A549 (cell line): ENCODE measurements at regions not wholly inside any gene's neighbourhood (a gene's known extent, or its start where the extent isn't known, plus 50 kb on each side); places are given as distances from the start of the nearest gene placed in this dataset.

Source experiments
- ATAC-seq, 2 experiments: fragments of 200-7000 bp in 1 of 2; fragments of >200 bp in 1 of 2; cut with Nextera tagmentation in 1 of 2; cut with Tn5 transposase in 1 of 2; 3 replicates each; pipeline versions ENCODE4 v1.8.0 to v1.9.1; 2018 to 2020; ENCODE audit warnings: mild to moderate bottlenecking in 1 of 2, moderate library complexity in 1 of 2
- CTCF ChIA-PET: fragments of 300-600 bp; sonication (Branson Sonifier 250); formaldehyde crosslinking; extraction: SDS; loops from one replicate; lab custom pipeline; 2021; ENCODE audit warnings: antibody characterized with exemption, inconsistent platforms; lab: Yijun Ruan, JAX
- POLR2A ChIA-PET: fragments of 350-600 bp; formaldehyde crosslinking; extraction: SDS; loops from one replicate; lab custom pipeline; 2021; ENCODE audit warnings: antibody characterized with exemption, inconsistent platforms; lab: Yijun Ruan, JAX
- DNase-seq, 2 experiments: peaks; one replicate each; pipeline versions ENCODE4 v3.0.0 to v3.0.0-alpha.2; 2011 to 2016; ENCODE audit warnings: low read depth in 1 of 2, low spot score in 1 of 2
- FAIRE-seq: peaks from 2 replicates; lab custom pipeline; 2011; peaks lifted over from hg19 to GRCh38; lab: Jason Lieb, UNC
- H3K27ac ChIP-seq, 2 experiments: fragments of >200 bp; sonication (Bioruptor Twin); formaldehyde crosslinking; 3 replicates each; pipeline ENCODE4 v1.5.1; 2016 to 2017
- H3K4me1 ChIP-seq: fragments of >200 bp; sonication (Bioruptor Twin); formaldehyde crosslinking; 3 replicates; pipeline ENCODE4 v1.6.1; 2016
- H3K4me2 ChIP-seq: fragments of >200 bp; sonication (Bioruptor Twin); formaldehyde crosslinking; 3 replicates; pipeline ENCODE4 v1.6.1; 2016
- H3K4me3 ChIP-seq: fragments of >200 bp; sonication (Bioruptor Twin); formaldehyde crosslinking; 3 replicates; pipeline ENCODE4 v1.5.1; 2016
- H3K9me3 ChIP-seq: fragments of >200 bp; sonication (Bioruptor Twin); formaldehyde crosslinking; 3 replicates; pipeline ENCODE4 v1.6.1; 2016
- BCL3 ChIP-seq: fragments of >200 bp; sonication (Bioruptor Twin); formaldehyde crosslinking; IDR thresholded peaks from 3 replicates; pipeline ENCODE4 v1.6.1; 2016
- CHD2 ChIP-seq: fragments of 150-350 bp; IDR thresholded peaks from 2 replicates; pipeline ENCODE4 v1.6.1; 2014; ENCODE audit warnings: low read length; ENCODE audit not compliant: partially characterized antibody
- CTCF ChIP-seq: fragments of >200 bp; sonication (Bioruptor Twin); formaldehyde crosslinking; IDR thresholded peaks from 3 replicates; pipeline ENCODE4 v1.5.1; 2016
- E2F6 ChIP-seq: IDR thresholded peaks from 2 replicates; pipeline ENCODE4 v1.6.1; 2012; ENCODE audit warnings: low read depth, borderline replicate concordance
- EHF ChIP-seq: fragments of 250-450 bp; sonication (Bioruptor Pico); IDR thresholded peaks from 2 replicates; pipeline ENCODE4 v1.5.0; 2020; ENCODE audit warnings: mild to moderate bottlenecking
- EHMT2 ChIP-seq: fragments of 200-600 bp; sonication (generic); IDR thresholded peaks from 2 replicates; pipeline ENCODE4 v1.6.1; 2016; ENCODE audit warnings: antibody characterized with exemption, low read depth, mild to moderate bottlenecking, moderate library complexity
- ELK1 ChIP-seq: fragments of 150-350 bp; IDR thresholded peaks from 2 replicates; pipeline ENCODE4 v1.6.1; 2014; ENCODE audit warnings: low read depth, mild to moderate bottlenecking, low read length
- FOSL2 ChIP-seq, 2 experiments: fragments of 450-650 bp in 1 of 2; fragments of >200 bp in 1 of 2; sonication (Bioruptor Twin) in 1 of 2; formaldehyde crosslinking; IDR thresholded peaks; 2 replicates each; pipeline versions ENCODE4 v1.5.0 to v1.6.1; 2016 to 2020; ENCODE audit warnings: mild to moderate bottlenecking in 1 of 2, moderate library complexity in 1 of 2
- HOXA7 ChIP-seq: fragments of 250-450 bp; sonication (Bioruptor Pico); IDR thresholded peaks from 2 replicates; pipeline ENCODE4 v1.5.0; 2020; ENCODE audit warnings: mild to moderate bottlenecking, moderate library complexity
- HOXB13 ChIP-seq: fragments of 250-450 bp; sonication (Bioruptor Pico); IDR thresholded peaks from 2 replicates; pipeline ENCODE4 v1.5.0; 2020; ENCODE audit warnings: low read depth, mild to moderate bottlenecking, moderate library complexity
- HOXB5 ChIP-seq: fragments of 250-450 bp; sonication (Bioruptor Pico); IDR thresholded peaks from 2 replicates; pipeline ENCODE4 v1.5.0; 2020; ENCODE audit warnings: mild to moderate bottlenecking, moderate library complexity
- JUN ChIP-seq, 2 experiments: fragments of >200 bp; sonication (Bioruptor Twin); formaldehyde crosslinking; IDR thresholded peaks; 2 replicates in 1 of 2; 3 replicates in 1 of 2; pipeline ENCODE4 v1.6.1; 2016 to 2017
- KDM1A ChIP-seq: fragments of 200-600 bp; sonication (generic); IDR thresholded peaks from 2 replicates; pipeline ENCODE4 v1.6.1; 2016; ENCODE audit warnings: low read depth, mild to moderate bottlenecking
- KDM5A ChIP-seq: fragments of 200-600 bp; sonication (generic); IDR thresholded peaks from 2 replicates; pipeline ENCODE4 v1.6.1; 2016; ENCODE audit warnings: antibody characterized with exemption, mild to moderate bottlenecking
- MAFK ChIP-seq: fragments of 450-650 bp; IDR thresholded peaks from 2 replicates; pipeline ENCODE4 v1.6.1; 2014; ENCODE audit not compliant: partially characterized antibody
- MYC ChIP-seq: IDR thresholded peaks from 2 replicates; pipeline ENCODE4 v1.6.1; 2012; ENCODE audit warnings: mild to moderate bottlenecking, inconsistent platforms, low read length, improper control_type of control experiment, borderline replicate concordance
- NFE2L2 ChIP-seq: fragments of 150-350 bp; conservative IDR thresholded peaks from 2 replicates; pipeline ENCODE4 v1.6.1; 2014; ENCODE audit warnings: low read length
- NR3C1 ChIP-seq: fragments of >200 bp; sonication (Bioruptor Twin); formaldehyde crosslinking; IDR thresholded peaks from 3 replicates; pipeline ENCODE4 v1.6.1; 2017
- PHF8 ChIP-seq: fragments of 200-600 bp; sonication (generic); IDR thresholded peaks from 2 replicates; pipeline ENCODE4 v1.6.1; 2016; ENCODE audit warnings: low read depth, mild to moderate bottlenecking, antibody characterized with exemption, moderate library complexity, borderline replicate concordance
- POLR2A ChIP-seq: IDR thresholded peaks from 2 replicates; pipeline ENCODE4 v1.6.1; 2012; ENCODE audit warnings: mild to moderate bottlenecking, low read length
- RCOR1 ChIP-seq: fragments of 150-350 bp; IDR thresholded peaks from 2 replicates; pipeline ENCODE4 v1.6.1; 2014; ENCODE audit warnings: antibody characterized with exemption, low read length, low read depth
- SREBF2 ChIP-seq: fragments of 450-650 bp; IDR thresholded peaks from 2 replicates; pipeline ENCODE4 v1.6.1; 2014; ENCODE audit warnings: mild to moderate bottlenecking, moderate library complexity
- TFCP2L1 ChIP-seq: fragments of 250-450 bp; sonication (Bioruptor Pico); IDR thresholded peaks from 2 replicates; pipeline ENCODE4 v1.5.0; 2021; ENCODE audit warnings: mild to moderate bottlenecking
- ZC3H11A ChIP-seq: fragments of 450-650 bp; IDR thresholded peaks from 2 replicates; pipeline ENCODE4 v1.6.1; 2014; ENCODE audit warnings: antibody characterized with exemption, mild to moderate bottlenecking
- WGBS: methylation state at CpG from one replicate; pipeline ENCODE4 v1.1.6; 2017; ENCODE audit errors: missing lambda C conversion rate; 5-methylcytosine and 5-hydroxymethylcytosine counted together
- TF ChIP-seq, protein P1 (sequence below): fragments of >200 bp; sonication (Bioruptor Twin); formaldehyde crosslinking; IDR thresholded peaks from 2 replicates; pipeline ENCODE4 v1.6.1; 2016

DNA sequence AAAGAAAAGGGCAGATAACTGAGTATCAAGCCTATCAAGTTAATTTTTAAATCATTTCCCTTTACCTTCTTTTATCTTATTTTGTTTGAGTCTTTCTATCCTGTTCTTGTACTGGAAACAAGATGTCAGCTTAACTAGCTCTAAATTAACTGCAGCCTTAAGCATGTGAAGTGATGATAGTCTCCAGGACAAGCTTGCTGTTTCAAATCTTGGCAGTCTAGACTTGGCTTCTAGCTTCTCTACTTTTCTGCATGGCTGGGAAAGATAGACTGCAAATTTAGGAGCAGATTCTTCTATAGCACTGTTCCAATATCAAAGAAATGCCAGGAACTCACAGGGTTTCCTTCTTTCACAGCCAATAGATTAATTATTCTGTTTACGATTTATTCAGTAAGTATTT is 1034.4 kb downstream of the TUSC7 start (continued):
- TF ChIP-seq KDM5A, result no peak
- no peak for TF ChIP-seq NFE2L2

DNA sequence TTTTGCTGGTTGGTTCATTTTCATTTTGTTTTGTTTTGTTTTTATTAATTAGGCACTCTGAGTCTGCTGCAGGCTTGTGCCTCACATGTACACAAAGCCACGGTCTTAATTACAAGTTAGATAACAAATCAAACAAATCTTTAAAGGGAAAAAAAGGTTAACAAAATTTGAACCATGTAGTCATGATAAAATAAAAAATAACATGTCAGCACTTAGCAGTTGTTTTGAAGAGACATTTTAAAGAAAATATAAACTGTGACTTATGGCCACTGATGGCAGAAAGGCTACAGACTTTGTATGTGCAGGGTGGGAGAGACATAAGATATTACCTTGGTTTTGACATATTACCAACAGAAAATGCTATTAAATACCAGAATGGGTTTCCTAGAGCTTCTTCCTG is 1035.4 kb downstream of the TUSC7 start:
- H3K27ac ChIP-seq, result no peak overlapping the region
- POLR2A ChIA-PET, result no interaction called here
- no peak for FAIRE-seq
- 32% methylated on average over 1 of the region's 1 CpG for WGBS
- ATAC-seq, result no peak
- H3K4me1 ChIP-seq, result no peaks in the 10 kb centered on the region
- no peak for TF ChIP-seq TFCP2L1
- peak; percentile 56 for TF ChIP-seq MAFK
- TF ChIP-seq MYC, result no peak
- no peak for TF ChIP-seq JUN (IDR thresholded peaks at IDR 0.05)
- no peak for DNase-seq
- H3K9me3 ChIP-seq, result no peaks in the 10 kb centered on the region
- H3K4me3 ChIP-seq, result no peak overlapping the region
- CTCF ChIA-PET, result no interaction called here
- no peak overlapping the region for H3K4me2 ChIP-seq

GRCh38 chr3:117745516-117745915 is 1035.9 kb downstream of the TUSC7 start:
- WGBS, result 65% methylated on average over 6 of the region's 6 CpGs
- TF ChIP-seq PHF8, result no peak
- TF ChIP-seq ELK1, result no peak
- TF ChIP-seq, protein P1, sequence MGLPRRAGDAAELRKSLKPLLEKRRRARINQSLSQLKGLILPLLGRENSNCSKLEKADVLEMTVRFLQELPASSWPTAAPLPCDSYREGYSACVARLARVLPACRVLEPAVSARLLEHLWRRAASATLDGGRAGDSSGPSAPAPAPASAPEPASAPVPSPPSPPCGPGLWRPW, result no peak
- TF ChIP-seq CHD2, result no peak
- TF ChIP-seq ZC3H11A, result no peak
- TF ChIP-seq TFCP2L1, result no peak
- TF ChIP-seq NFE2L2, result no peak
- TF ChIP-seq EHF (CRISPR knock-in tag), result no peak
- no peaks in the 10 kb centered on the region for H3K9me3 ChIP-seq
- H3K4me3 ChIP-seq, result no peak overlapping the region
- no peak for DNase-seq
- no peaks in the 10 kb centered on the region for H3K4me1 ChIP-seq
- ATAC-seq, result no peak
- no peak for FAIRE-seq
- H3K4me2 ChIP-seq, result no peak overlapping the region
- H3K27ac ChIP-seq, result no peak overlapping the region
- ChIA-PET CTCF (no interaction called here), POLR2A (no interaction called here)

DNA sequence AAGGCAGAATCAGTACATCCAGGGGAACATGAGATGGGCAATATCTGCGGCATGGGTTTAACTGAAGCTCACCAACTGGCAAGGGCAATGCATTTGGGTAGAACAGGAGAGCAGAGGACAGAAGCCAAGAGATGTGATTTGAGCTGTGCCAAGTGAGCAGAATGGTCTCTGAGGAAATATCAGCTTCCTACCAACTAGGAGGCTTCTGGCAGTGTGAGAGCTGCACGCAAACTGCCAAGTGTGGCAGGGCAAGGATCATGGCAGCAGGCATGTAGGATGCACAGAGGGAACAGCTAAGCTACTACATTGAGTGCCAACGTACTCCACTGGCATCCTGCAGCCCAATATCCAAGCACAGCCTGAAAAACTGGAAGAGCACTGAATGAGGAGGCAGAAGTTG is 1036.5 kb downstream of the TUSC7 start:
- FAIRE-seq, result no peak
- TF ChIP-seq RCOR1 (no peak), SREBF2 (no peak), HOXB5 (CRISPR knock-in tag) (no peak), CTCF (no peak), POLR2A (no peak), HOXA7 (CRISPR knock-in tag) (no peak), KDM1A (no peak), NR3C1 (no peak), BCL3 (no peak), E2F6 (no peak), HOXB13 (CRISPR knock-in tag) (no peak), FOSL2 (IDR thresholded peaks at IDR 0.05) (no peak), FOSL2 (CRISPR knock-in tag; IDR thresholded peaks at IDR 0.05) (no peak), EHMT2 (no peak)
- no peaks in the 10 kb centered on the region for H3K4me1 ChIP-seq
- WGBS, result 65% methylated on average over 3 of the region's 3 CpGs
- ATAC-seq, result no peak
- H3K9me3 ChIP-seq, result no peaks in the 10 kb centered on the region
- no peak overlapping the region for H3K27ac ChIP-seq
- no peak overlapping the region for H3K4me3 ChIP-seq
- POLR2A ChIA-PET, result no interaction called here
- DNase-seq, result no peak
- CTCF ChIA-PET, result no interaction called here
- H3K4me2 ChIP-seq, result no peak overlapping the region
